Loucy (cell line): ENCODE measurements at regions not wholly inside any gene's neighbourhood (a gene's known extent, or its start where the extent isn't known, plus 50 kb on each side); places are given as distances from the start of the nearest gene placed in this dataset.
"Not testable (repeated sequence)": the region's sequence is repeated elsewhere in the genome, so short reads cannot be mapped to it uniquely, and the experiment has no call there.

Experiments
- CTCF ChIP-seq: fragments of 200-600 bp; sonication (generic); conservative IDR thresholded peaks from 2 replicates; pipeline ENCODE4 v1.5.1; 2014; ENCODE audit warnings: mild to moderate bottlenecking, antibody characterized with exemption, low read length
- EZH2phosphoT487 ChIP-seq: fragments of 200-600 bp; IDR thresholded peaks from 2 replicates; pipeline ENCODE4 v1.6.1; 2018; ENCODE audit warnings: antibody characterized with exemption, mild to moderate bottlenecking, moderate library complexity, borderline replicate concordance

GRCh38 chr6:20275837-20276236 is 63.6 kb upstream of the MBOAT1 start:
- TF ChIP-seq CTCF, EZH2phosphoT487: not testable (repeated sequence)
